ENCODE measurements at regions not wholly inside any gene's neighbourhood (a gene's known extent, or its start where the extent isn't known, plus 50 kb on each side); places are given as distances from the start of the nearest gene placed in this dataset.

- TF ChIP-seq CTCF (IDR thresholded peaks at IDR 0.05) (no peak), POLR2AphosphoS5 (IDR thresholded peaks at IDR 0.05; ENCODE audit: low read depth, low read length) (no peak), EP300 (IDR thresholded peaks at IDR 0.05; ENCODE audit: borderline replicate concordance in 1 of 2, low read depth in 1 of 2, low read length in 1 of 2) (no peak), IRF3 (IDR thresholded peaks at IDR 0.05; ENCODE audit: low read depth, low read length) (no peak), NRF1 (IDR thresholded peaks at IDR 0.05; ENCODE audit: low read depth, low read length) (no peak), MAX (IDR thresholded peaks at IDR 0.05; ENCODE audit: low read depth) (no peak), SIN3A (IDR thresholded peaks at IDR 0.05; ENCODE audit: borderline replicate concordance, low read depth, low read length) (no peak), ELF1 (IDR thresholded peaks at IDR 0.05) (no peak), YY1 (IDR thresholded peaks at IDR 0.05; ENCODE audit: low read depth) (no peak), USF1 (IDR thresholded peaks at IDR 0.05; ENCODE audit: borderline replicate concordance, low read depth) (no peak), USF2 (IDR thresholded peaks at IDR 0.05; ENCODE audit: borderline replicate concordance, low read depth, low read length) (no peak)
Measured at GRCh38 chr5:58115811-58116210, 344.1 kb downstream of the PLK2 start.
